ENCODE measurements at regions not wholly inside any gene's neighbourhood (a gene's known extent, or its start where the extent isn't known, plus 50 kb on each side); places are given as distances from the start of the nearest gene placed in this dataset.

DNA sequence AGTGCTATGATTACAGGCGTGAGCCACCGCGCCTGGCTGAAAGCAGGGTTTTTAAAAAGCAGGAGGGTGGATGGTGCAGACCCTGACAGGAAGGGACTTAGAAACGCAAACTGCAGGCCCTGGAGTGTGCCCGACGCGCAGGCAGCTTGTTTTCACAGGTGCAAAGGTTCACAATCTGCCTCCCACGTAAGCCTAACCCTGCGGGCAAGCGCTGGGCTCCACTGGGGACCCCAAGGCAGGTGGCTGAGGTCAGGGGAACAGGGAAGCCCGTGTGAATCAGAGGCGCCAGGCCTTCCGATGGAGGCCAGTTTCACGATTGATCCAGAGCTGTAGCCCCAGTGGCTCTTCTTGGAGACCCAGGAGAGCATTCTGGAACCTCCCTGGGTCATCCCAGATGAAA is 256.3 kb downstream of the BRD1 start:
- Histone ChIP-seq H3K27me3 (ENCODE audit: control insufficient read depth, insufficient read depth, low read length) (no peaks in the 10 kb centered on the region), H3K4me1 (ENCODE audit: control insufficient read depth, insufficient read depth, low read length) (no peaks in the 10 kb centered on the region), H3K27ac (ENCODE audit: low read length) (no peak overlapping the region), H3K36me3 (ENCODE audit: control insufficient read depth, insufficient read depth, low read length) (no peaks in the 10 kb centered on the region), H3K9me3 (ENCODE audit: control insufficient read depth, insufficient read depth, low read depth, low read length) (no peaks in the 10 kb centered on the region), H3K4me3 (ENCODE audit: low read depth in 2 of 2, low read length in 2 of 2) (no peak overlapping the region)
- intact Hi-C loops (cut with micrococcal nuclease; ENCODE audit: unreplicated experiment) (no loop called here), in situ Hi-C loops (cut with HindIII; ENCODE audit: low pct_unique_long_range_greater_than_20kb, low sequenced_read_pairs) (no loop called here)
- TF ChIP-seq SIN3A (IDR thresholded peaks at IDR 0.05; ENCODE audit: borderline replicate concordance, insufficient read depth, low read depth, low read length) (no peak), POLR2AphosphoS5 (IDR thresholded peaks at IDR 0.05; ENCODE audit: low read depth, low read length) (no peak), REST (IDR thresholded peaks at IDR 0.05; ENCODE audit: insufficient read depth in 1 of 2, low read depth in 2 of 2, low read length in 1 of 2) (no peak), TCF7L2 (IDR thresholded peaks at IDR 0.05; ENCODE audit: low read depth, low read length) (no peak)
- TF ChIP-seq, protein P1, sequence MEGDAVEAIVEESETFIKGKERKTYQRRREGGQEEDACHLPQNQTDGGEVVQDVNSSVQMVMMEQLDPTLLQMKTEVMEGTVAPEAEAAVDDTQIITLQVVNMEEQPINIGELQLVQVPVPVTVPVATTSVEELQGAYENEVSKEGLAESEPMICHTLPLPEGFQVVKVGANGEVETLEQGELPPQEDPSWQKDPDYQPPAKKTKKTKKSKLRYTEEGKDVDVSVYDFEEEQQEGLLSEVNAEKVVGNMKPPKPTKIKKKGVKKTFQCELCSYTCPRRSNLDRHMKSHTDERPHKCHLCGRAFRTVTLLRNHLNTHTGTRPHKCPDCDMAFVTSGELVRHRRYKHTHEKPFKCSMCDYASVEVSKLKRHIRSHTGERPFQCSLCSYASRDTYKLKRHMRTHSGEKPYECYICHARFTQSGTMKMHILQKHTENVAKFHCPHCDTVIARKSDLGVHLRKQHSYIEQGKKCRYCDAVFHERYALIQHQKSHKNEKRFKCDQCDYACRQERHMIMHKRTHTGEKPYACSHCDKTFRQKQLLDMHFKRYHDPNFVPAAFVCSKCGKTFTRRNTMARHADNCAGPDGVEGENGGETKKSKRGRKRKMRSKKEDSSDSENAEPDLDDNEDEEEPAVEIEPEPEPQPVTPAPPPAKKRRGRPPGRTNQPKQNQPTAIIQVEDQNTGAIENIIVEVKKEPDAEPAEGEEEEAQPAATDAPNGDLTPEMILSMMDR (IDR thresholded peaks at IDR 0.05), result no peak
- BruUV-seq (replicated peaks), result no TSS peak
- no peak for ATAC-seq
- CTCF ChIA-PET, result no interaction called here
- DNase-seq (ENCODE audit: low read depth, low spot score), result no peak
- POLR2A ChIA-PET, result no interaction called here

DNA sequence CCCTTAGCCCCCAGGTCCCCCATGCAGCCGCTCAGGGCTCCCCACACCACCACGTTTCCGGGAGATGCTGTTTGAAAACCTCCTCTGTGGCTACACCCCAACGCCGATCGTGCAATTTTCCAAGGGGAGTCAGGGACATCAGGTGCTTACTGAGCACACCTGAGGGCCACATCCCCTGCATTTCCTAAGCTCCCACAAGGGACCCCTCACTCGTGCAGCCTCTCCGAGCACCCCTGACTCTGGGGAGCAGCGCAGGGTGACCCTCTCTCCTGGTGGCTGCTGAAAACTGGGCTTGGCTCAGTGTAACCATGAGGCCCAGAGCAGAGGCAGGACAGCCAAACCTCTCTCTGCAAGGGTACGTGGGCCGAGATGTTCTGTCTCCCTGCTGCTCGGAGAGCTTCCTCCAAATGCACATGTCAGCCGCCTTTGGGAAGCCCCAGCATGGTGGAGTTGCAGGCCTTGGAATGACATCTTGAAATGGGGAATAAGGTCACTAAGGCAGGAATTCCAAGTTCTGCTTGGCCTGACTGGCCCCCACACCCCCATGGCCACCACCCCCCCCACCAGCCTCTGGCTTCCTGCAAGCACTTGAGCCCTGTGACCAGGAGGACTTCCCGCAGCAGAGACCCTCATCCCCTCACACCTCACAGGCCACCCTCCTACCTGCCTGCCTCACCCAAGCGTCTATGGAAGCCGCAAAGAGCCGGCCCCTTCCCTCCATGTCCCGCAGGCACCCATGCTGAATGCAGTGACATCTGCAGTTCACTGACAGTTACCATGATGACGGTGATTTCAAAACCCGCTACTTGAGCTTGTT is 257.4 kb downstream of the BRD1 start:
- BruUV-seq (replicated peaks), result no TSS peak
- no peak for ATAC-seq
- Histone ChIP-seq H3K36me3 (ENCODE audit: control insufficient read depth, insufficient read depth, low read length) (no peaks in the 10 kb centered on the region), H3K27ac (ENCODE audit: low read length) (no peak overlapping the region), H3K4me1 (ENCODE audit: control insufficient read depth, insufficient read depth, low read length) (no peaks in the 10 kb centered on the region), H3K27me3 (ENCODE audit: control insufficient read depth, insufficient read depth, low read length) (no peaks in the 10 kb centered on the region), H3K9me3 (ENCODE audit: control insufficient read depth, insufficient read depth, low read depth, low read length) (no peaks in the 10 kb centered on the region), H3K4me3 (ENCODE audit: low read depth in 2 of 2, low read length in 2 of 2) (no peak overlapping the region)
- DNase-seq (ENCODE audit: low read depth, low spot score), result no peak
- CTCF ChIA-PET, result no interaction called here
- POLR2A ChIA-PET, result no interaction called here
- TF ChIP-seq POLR2AphosphoS5 (IDR thresholded peaks at IDR 0.05; ENCODE audit: low read depth, low read length), result no peak
- TF ChIP-seq SIN3A (IDR thresholded peaks at IDR 0.05; ENCODE audit: borderline replicate concordance, insufficient read depth, low read depth, low read length), result no peak
- no peak for TF ChIP-seq TCF7L2 (IDR thresholded peaks at IDR 0.05; ENCODE audit: low read depth, low read length)
- TF ChIP-seq, protein P1 (IDR thresholded peaks at IDR 0.05), result no peak
- no peak for TF ChIP-seq REST (IDR thresholded peaks at IDR 0.05; ENCODE audit: insufficient read depth in 1 of 2, low read depth in 2 of 2, low read length in 1 of 2)
- in situ Hi-C loops (cut with HindIII; ENCODE audit: low pct_unique_long_range_greater_than_20kb, low sequenced_read_pairs) (no loop called here), intact Hi-C loops (cut with micrococcal nuclease; ENCODE audit: unreplicated experiment) (no loop called here)

Data from Panc1 (cell line).